ENCODE measurements at regions not wholly inside any gene's neighbourhood (a gene's known extent, or its start where the extent isn't known, plus 50 kb on each side); places are given as distances from the start of the nearest gene placed in this dataset.

GRCh38 chr13:79011179-79011578 lies 352.2 kb upstream of the OBI1 start:
- no peak for TF ChIP-seq ZBTB17 (tag by site-specific recombination; IDR thresholded peaks at IDR 0.05)
- no peak for TF ChIP-seq CTCF (tag by site-specific recombination; IDR thresholded peaks at IDR 0.05)
- TF ChIP-seq ZNF292 (tag by site-specific recombination; IDR thresholded peaks at IDR 0.05; ENCODE audit: borderline replicate concordance, low read depth) = no peak
- TF ChIP-seq ZNF707 (tag by site-specific recombination; IDR thresholded peaks at IDR 0.05) = no peak
- no peak for TF ChIP-seq ZNF777 (tag by site-specific recombination; IDR thresholded peaks at IDR 0.05; ENCODE audit: borderline replicate concordance)
- TF ChIP-seq SETDB1 (IDR thresholded peaks at IDR 0.05; ENCODE audit: insufficient read length, low read length) = no peak
